HK-2 (cell line): ENCODE measurements at regions not wholly inside any gene's neighbourhood (a gene's known extent, or its start where the extent isn't known, plus 50 kb on each side); places are given as distances from the start of the nearest gene placed in this dataset.
"Not testable (repeated sequence)": the region's sequence is repeated elsewhere in the genome, so short reads cannot be mapped to it uniquely, and the experiment has no call there.

Experiments used
- DNase-seq: peaks from one replicate; pipeline ENCODE4 v3.0.0-alpha.2; 2018; ENCODE audit not compliant: unreplicated experiment

GRCh38 chr6:146985966-146986365, 218.3 kb upstream of the STXBP5 start:
- DNase-seq, result no peak

GRCh38 chr6:146987938-146988337, 216.3 kb upstream of the STXBP5 start:
- DNase-seq, result not testable (repeated sequence)

- no peak for DNase-seq
Measured at GRCh38 chr6:146989860-146990259, 214.4 kb upstream of the STXBP5 start.

- DNase-seq, result no peak
Measured at GRCh38 chr6:146990284-146990683, 213.9 kb upstream of the STXBP5 start.

GRCh38 chr6:146990821-146991798, 213.1 kb upstream of the STXBP5 start:
- no peak for DNase-seq

GRCh38 chr6:146997062-146997461, 207.2 kb upstream of the STXBP5 start:
- DNase-seq, result no peak

- no peak for DNase-seq
Measured at GRCh38 chr6:146999766-147000165, 204.5 kb upstream of the STXBP5 start.

- no peak for DNase-seq
Measured at GRCh38 chr6:147000545-147001488, 203.4 kb upstream of the STXBP5 start.

- DNase-seq, result no peak
Measured at GRCh38 chr6:147001621-147002020, 202.6 kb upstream of the STXBP5 start.

- no peak for DNase-seq
Measured at GRCh38 chr6:147003186-147003585, 201.0 kb upstream of the STXBP5 start.

- DNase-seq, result no peak
Measured at GRCh38 chr6:147005499-147005898, 198.7 kb upstream of the STXBP5 start.

- DNase-seq, result no peak
Measured at GRCh38 chr6:147007441-147007840, 196.8 kb upstream of the STXBP5 start.

GRCh38 chr6:147009358-147009757, 194.9 kb upstream of the STXBP5 start:
- no peak for DNase-seq

GRCh38 chr6:147015674-147016073, 188.5 kb upstream of the STXBP5 start:
- DNase-seq, result no peak

GRCh38 chr6:147016440-147016839, 187.8 kb upstream of the STXBP5 start:
- no peak for DNase-seq

- DNase-seq, result no peak
Measured at GRCh38 chr6:147017153-147017552, 187.1 kb upstream of the STXBP5 start.

- DNase-seq, result no peak
Measured at GRCh38 chr6:147019001-147019400, 185.2 kb upstream of the STXBP5 start.

GRCh38 chr6:147022041-147022440, 182.2 kb upstream of the STXBP5 start:
- peak; percentile 29 for DNase-seq

- no peak for DNase-seq
Measured at GRCh38 chr6:147023148-147023547, 181.1 kb upstream of the STXBP5 start.

GRCh38 chr6:147023581-147023980, 180.6 kb upstream of the STXBP5 start:
- no peak for DNase-seq

GRCh38 chr6:147029923-147030322, 174.3 kb upstream of the STXBP5 start:
- DNase-seq, result no peak

- no peak for DNase-seq
Measured at GRCh38 chr6:147033267-147033666, 170.9 kb upstream of the STXBP5 start.
